Breast epithelium (tissue), 3 donors: ENCODE measurements at regions not wholly inside any gene's neighbourhood (a gene's known extent, or its start where the extent isn't known, plus 50 kb on each side); places are given as distances from the start of the nearest gene placed in this dataset.

Experiments
- CTCF ChIP-seq, 3 donors: fragments of 450-650 bp; IDR thresholded peaks; one replicate each; pipeline ENCODE4 v1.5.1; 2016 to 2017; ENCODE audit warnings: antibody characterized with exemption in 3 of 3, mild to moderate bottlenecking in 3 of 3, moderate library complexity in 3 of 3
- POLR2A ChIP-seq: fragments of 450-650 bp; IDR thresholded peaks from one replicate; pipeline ENCODE4 v1.6.1; 2016; ENCODE audit warnings: antibody characterized with exemption, mild to moderate bottlenecking, moderate library complexity

DNA sequence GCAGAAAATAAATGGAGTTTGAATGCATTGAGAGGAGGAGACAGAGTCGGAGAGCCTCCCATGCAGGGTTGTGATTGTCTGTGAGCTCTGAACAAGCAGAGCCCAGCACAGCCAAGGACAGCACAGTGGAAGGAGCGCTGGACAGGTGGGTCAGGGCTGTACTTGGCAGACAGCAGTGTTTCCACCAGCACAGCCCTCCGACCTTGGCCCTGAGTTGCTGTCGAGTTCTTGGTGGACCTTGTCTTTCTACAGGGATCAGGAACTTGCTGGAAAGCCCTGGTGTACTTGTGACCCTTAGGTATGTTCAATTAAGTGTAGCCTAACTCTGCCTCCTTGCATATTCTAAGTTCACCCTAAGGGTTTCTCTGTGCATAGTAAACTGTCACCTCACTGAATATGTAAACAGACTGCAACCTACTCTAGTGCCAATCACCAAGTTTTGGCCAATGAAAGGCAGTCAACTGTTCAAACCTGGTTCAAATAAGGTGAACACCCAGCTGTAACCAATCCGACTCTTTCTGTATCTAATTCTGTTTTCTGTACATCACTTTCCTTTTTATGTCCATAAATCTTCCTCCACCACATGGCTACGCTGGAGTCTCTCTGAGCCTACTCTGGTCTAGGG lies 86.6 kb upstream of the SLC25A33 start:
- TF ChIP-seq CTCF (IDR thresholded peaks at IDR 0.05): no peak
- TF ChIP-seq POLR2A: no peak
